Spleen (tissue), 11 donors: ENCODE measurements at regions not wholly inside any gene's neighbourhood (a gene's known extent, or its start where the extent isn't known, plus 50 kb on each side); places are given as distances from the start of the nearest gene placed in this dataset.

Experiments
- DNase-seq: peaks from one replicate; pipeline ENCODE4 v3.0.0-alpha.2; 2020
- H3K27ac ChIP-seq, 8 donors: fragments of 200-600 bp; sonication (generic) in 7 of 8; 1 replicate in 4 of 8; 2 replicates in 4 of 8; pipeline versions ENCODE4 v1.5.0 to v1.8.0; 2016 to 2021; ENCODE audit warnings: inconsistent platforms in 4 of 8, mild to moderate bottlenecking in 4 of 8, moderate library complexity in 1 of 8
- H3K27me3 ChIP-seq, 7 donors: fragments of 200-600 bp; sonication (generic) in 6 of 7; replicated peaks in 1 of 7; 1 replicate in 4 of 7; 2 replicates in 3 of 7; pipeline versions ENCODE4 v1.5.0 to v1.8.0; 2016 to 2021; ENCODE audit warnings: inconsistent platforms in 3 of 7, mild to moderate bottlenecking in 1 of 7
- H3K36me3 ChIP-seq, 6 donors: fragments of 200-600 bp; sonication (generic) in 5 of 6; 1 replicate in 4 of 6; 2 replicates in 2 of 6; pipeline versions ENCODE4 v1.5.0 to v1.8.0; 2016 to 2021; ENCODE audit warnings: inconsistent platforms in 2 of 6
- H3K4me1 ChIP-seq, 6 donors: fragments of 200-600 bp; sonication (generic) in 5 of 6; 1 replicate in 3 of 6; 2 replicates in 3 of 6; pipeline versions ENCODE4 v1.5.0 to v1.8.0; 2016 to 2021; ENCODE audit warnings: inconsistent platforms in 3 of 6
- H3K4me3 ChIP-seq, 8 donors: fragments of 200-600 bp; sonication (generic) in 7 of 8; 1 replicate in 4 of 8; 2 replicates in 4 of 8; pipeline versions ENCODE4 v1.5.0 to v1.8.0; 2016 to 2021; ENCODE audit warnings: inconsistent platforms in 4 of 8, mild to moderate bottlenecking in 4 of 8, moderate library complexity in 2 of 8
- H3K9me3 ChIP-seq, 8 donors: fragments of 200-600 bp; sonication (generic) in 7 of 8; 1 replicate in 4 of 8; 2 replicates in 4 of 8; pipeline versions ENCODE4 v1.5.0 to v1.8.0; 2016 to 2021; ENCODE audit warnings: inconsistent platforms in 4 of 8
- CTCF ChIP-seq, 11 experiments: fragments of 200-600 bp in 7 of 11; fragments of 450-650 bp in 4 of 11; sonication (generic) in 4 of 11; IDR thresholded peaks in 8 of 11; conservative IDR thresholded peaks in 3 of 11; 1 replicate in 7 of 11; 2 replicates in 4 of 11; pipeline versions ENCODE4 v1.4.0 to v1.8.0; 2016 to 2021; ENCODE audit warnings: antibody characterized with exemption in 11 of 11, inconsistent platforms in 4 of 11, mild to moderate bottlenecking in 1 of 11
- POLR2A ChIP-seq, 3 donors: fragments of 450-650 bp; IDR thresholded peaks; one replicate each; pipeline ENCODE4 v1.5.1; 2017; ENCODE audit warnings: antibody characterized with exemption in 3 of 3, mild to moderate bottlenecking in 1 of 3
- POLR2AphosphoS5 ChIP-seq, 3 donors: sonication (generic); formaldehyde crosslinking; IDR thresholded peaks; one replicate each; pipeline ENCODE4 v1.5.1; 2017; ENCODE audit warnings: antibody characterized with exemption in 3 of 3
- WGBS, 5 donors: extraction: QIAGEN DNeasy Blood & Tissue Kit in 3 of 5; methylation state at CpG; one replicate each; pipeline versions ENCODE4 v1.1.5 to v1.1.7; 2013 to 2018; 5-methylcytosine and 5-hydroxymethylcytosine counted together
- intact Hi-C: fragments of 100-400 bp; cut with DNase I; formaldehyde crosslinking; loops from one replicate; pipeline ENCODE4 v1.15.0; 2023; ENCODE audit warnings: low total_unique reads
- donor health status: healthy with polysubstance abuse.
- donor health status: DM: no; HTN: no; CAD: no; lungs with moderate emphysema.
- donor health status: DM: no; HTN: no; CAD: no.
- donor health status: Bipolar disorder and iron deficiency.
- donor health status: healthy.
- donor health status: DM: no; HTN: no; CAD: no.
- donor health status: DM: yes; HTN: yes; CAD: no.

DNA sequence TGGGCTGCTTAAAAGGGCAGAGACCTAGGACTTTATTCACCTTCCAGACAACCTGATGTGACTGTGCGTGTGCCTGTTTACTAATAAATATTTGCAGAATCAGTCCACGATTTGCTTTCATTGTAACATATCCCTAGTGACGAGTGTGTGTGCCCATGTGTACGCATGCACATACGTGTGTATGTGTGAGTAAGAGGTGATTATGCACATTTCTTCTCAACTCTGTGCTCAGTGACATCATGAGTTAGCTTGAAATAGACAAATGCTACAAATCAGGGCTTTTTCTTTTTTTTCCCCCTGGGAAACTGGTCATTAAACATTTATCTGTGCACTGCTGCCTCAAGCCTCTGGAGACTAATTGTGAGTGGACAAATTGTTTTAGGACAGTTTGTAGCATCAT is 242.6 kb upstream of the SOX4 start:
- H3K27me3 ChIP-seq = no peaks in the 10 kb centered on the region
- no peak overlapping the region for H3K4me3 ChIP-seq
- no peaks in the 10 kb centered on the region for H3K9me3 ChIP-seq
- H3K27ac ChIP-seq = no peak overlapping the region
- no peak for DNase-seq
- no peaks in the 10 kb centered on the region for H3K36me3 ChIP-seq
- WGBS, 5 donors = 87 to 94% (median 91%) methylated on average over 5 of the region's 5 CpGs
- H3K4me1 ChIP-seq = no peaks in the 10 kb centered on the region
- intact Hi-C loops = no loop called here
- TF ChIP-seq POLR2A (IDR thresholded peaks at IDR 0.05) = no peak
- no peak for TF ChIP-seq POLR2AphosphoS5 (IDR thresholded peaks at IDR 0.05)

GRCh38 chr6:21352131-21352530 is 241.4 kb upstream of the SOX4 start:
- 64 to 100% (median 89%) methylated on average over 2 of the region's 2 CpGs for WGBS, 5 donors
- DNase-seq = no peak
- no peaks in the 10 kb centered on the region for H3K9me3 ChIP-seq
- no peak for TF ChIP-seq POLR2AphosphoS5 (IDR thresholded peaks at IDR 0.05)
- TF ChIP-seq CTCF (IDR thresholded peaks at IDR 0.05 in 8 of 11, conservative IDR thresholded peaks at IDR 0.05 in 3 of 11) = no peak
- no peak for TF ChIP-seq POLR2A (IDR thresholded peaks at IDR 0.05)
- H3K36me3 ChIP-seq = no peaks in the 10 kb centered on the region
- H3K4me1 ChIP-seq = no peaks in the 10 kb centered on the region
- no peaks in the 10 kb centered on the region for H3K27me3 ChIP-seq
- intact Hi-C loops = no loop called here
- no peak overlapping the region for H3K27ac ChIP-seq
- H3K4me3 ChIP-seq = no peak overlapping the region

- intact Hi-C loops = no loop called here
- Histone ChIP-seq H3K9me3 (no peaks in the 10 kb centered on the region), H3K27me3 (no peaks in the 10 kb centered on the region), H3K36me3 (no peaks in the 10 kb centered on the region), H3K27ac (no peak overlapping the region), H3K4me1 (no peaks in the 10 kb centered on the region), H3K4me3 (no peak overlapping the region)
- TF ChIP-seq POLR2A (IDR thresholded peaks at IDR 0.05) = no peak
- TF ChIP-seq POLR2AphosphoS5 (IDR thresholded peaks at IDR 0.05) = no peak
- TF ChIP-seq CTCF (IDR thresholded peaks at IDR 0.05 in 8 of 11, conservative IDR thresholded peaks at IDR 0.05 in 3 of 11) = no peak
- no peak for DNase-seq
- WGBS, 5 donors = 78 to 92% (median 88%) methylated on average over 3 of the region's 3 CpGs
Observed at GRCh38 chr6:21354805-21355238, 238.7 kb upstream of the SOX4 start.

GRCh38 chr6:21355638-21356037 is 237.9 kb upstream of the SOX4 start:
- 84 to 95% (median 92%) methylated on average over 4 of the region's 4 CpGs for WGBS, 5 donors
- Histone ChIP-seq H3K36me3 (no peaks in the 10 kb centered on the region), H3K9me3 (no peaks in the 10 kb centered on the region), H3K27me3 (no peaks in the 10 kb centered on the region), H3K27ac (no peak overlapping the region), H3K4me1 (no peaks in the 10 kb centered on the region), H3K4me3 (no peak overlapping the region)
- TF ChIP-seq CTCF (IDR thresholded peaks at IDR 0.05 in 8 of 11, conservative IDR thresholded peaks at IDR 0.05 in 3 of 11) (no peak), POLR2AphosphoS5 (IDR thresholded peaks at IDR 0.05) (no peak), POLR2A (IDR thresholded peaks at IDR 0.05) (no peak)
- intact Hi-C loops = no loop called here
- no peak for DNase-seq

DNA sequence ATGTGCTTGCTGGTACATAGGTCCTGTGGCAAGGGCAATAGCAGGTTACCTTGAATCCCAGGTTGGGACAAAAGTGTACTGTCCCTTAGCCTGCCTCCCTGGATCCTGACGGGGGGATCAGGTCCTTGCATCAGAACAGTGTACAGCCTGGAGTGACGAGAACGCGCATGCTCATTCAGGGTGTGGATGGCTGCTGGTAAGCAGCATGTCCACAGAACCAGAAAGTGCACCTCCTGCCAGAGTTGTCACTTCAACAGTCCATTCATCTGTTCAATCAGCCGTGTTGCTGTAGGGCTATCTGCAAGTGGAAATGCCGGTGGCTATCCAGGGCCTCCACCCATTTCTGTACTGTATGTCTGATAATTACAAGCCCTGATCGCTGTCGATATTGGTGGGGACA is 236.3 kb upstream of the SOX4 start:
- Histone ChIP-seq H3K27me3 (no peaks in the 10 kb centered on the region), H3K9me3 (no peaks in the 10 kb centered on the region), H3K4me1 (no peaks in the 10 kb centered on the region), H3K36me3 (no peaks in the 10 kb centered on the region), H3K4me3 (no peak overlapping the region), H3K27ac (no peak overlapping the region)
- TF ChIP-seq POLR2A (IDR thresholded peaks at IDR 0.05) = no peak
- no peak for TF ChIP-seq CTCF (IDR thresholded peaks at IDR 0.05 in 8 of 11, conservative IDR thresholded peaks at IDR 0.05 in 3 of 11)
- TF ChIP-seq POLR2AphosphoS5 (IDR thresholded peaks at IDR 0.05) = no peak
- WGBS, 5 donors = 88 to 99% (median 94%) methylated on average over 7 to 8 of the region's 8 CpGs
- intact Hi-C loops = no loop called here
- no peak for DNase-seq
